NCI-H748 treated with DMSO at 0.1 percent for 48 hours (cell line): ENCODE measurements at regions not wholly inside any gene's neighbourhood (a gene's known extent, or its start where the extent isn't known, plus 50 kb on each side); places are given as distances from the start of the nearest gene placed in this dataset.

Experiments used
- DNase-seq: peaks from one replicate; lab custom pipeline; 2025; lab: John Stamatoyannopoulos, UW

DNA sequence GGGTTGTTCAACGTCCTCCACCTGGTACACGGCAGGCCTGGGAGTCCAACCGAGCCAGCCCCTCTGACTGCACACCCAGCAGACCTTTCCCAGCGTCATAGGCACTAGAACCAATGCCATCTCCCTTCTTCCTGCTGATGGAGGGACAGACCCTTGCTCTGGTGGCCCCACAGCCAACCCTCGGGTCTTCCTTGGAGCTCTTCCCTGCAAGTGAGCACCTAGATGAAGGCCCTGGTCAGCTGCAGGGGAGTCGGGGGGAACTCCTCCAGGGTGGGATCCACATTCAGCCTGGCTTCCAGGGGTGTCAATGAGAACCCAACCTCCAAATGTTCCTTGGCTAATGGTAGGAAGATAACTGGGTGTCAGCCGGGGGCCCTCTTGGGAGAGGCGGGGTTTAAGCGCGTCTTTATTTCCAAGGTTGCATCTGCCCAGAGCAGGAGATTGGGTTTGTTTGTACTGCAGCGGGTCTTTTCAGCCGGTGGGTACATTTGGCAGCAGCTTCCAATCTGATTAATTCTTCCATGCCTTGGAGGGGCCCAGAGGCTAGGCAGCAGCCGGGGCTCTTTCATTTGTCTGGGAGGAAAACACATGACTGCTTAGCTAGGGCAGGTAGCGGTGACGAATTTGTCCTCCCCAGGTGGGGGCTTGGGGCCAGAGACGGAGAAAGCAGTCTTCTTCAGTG lies 56.0 kb upstream of the SHISAL1 start:
- no peak for DNase-seq

DNA sequence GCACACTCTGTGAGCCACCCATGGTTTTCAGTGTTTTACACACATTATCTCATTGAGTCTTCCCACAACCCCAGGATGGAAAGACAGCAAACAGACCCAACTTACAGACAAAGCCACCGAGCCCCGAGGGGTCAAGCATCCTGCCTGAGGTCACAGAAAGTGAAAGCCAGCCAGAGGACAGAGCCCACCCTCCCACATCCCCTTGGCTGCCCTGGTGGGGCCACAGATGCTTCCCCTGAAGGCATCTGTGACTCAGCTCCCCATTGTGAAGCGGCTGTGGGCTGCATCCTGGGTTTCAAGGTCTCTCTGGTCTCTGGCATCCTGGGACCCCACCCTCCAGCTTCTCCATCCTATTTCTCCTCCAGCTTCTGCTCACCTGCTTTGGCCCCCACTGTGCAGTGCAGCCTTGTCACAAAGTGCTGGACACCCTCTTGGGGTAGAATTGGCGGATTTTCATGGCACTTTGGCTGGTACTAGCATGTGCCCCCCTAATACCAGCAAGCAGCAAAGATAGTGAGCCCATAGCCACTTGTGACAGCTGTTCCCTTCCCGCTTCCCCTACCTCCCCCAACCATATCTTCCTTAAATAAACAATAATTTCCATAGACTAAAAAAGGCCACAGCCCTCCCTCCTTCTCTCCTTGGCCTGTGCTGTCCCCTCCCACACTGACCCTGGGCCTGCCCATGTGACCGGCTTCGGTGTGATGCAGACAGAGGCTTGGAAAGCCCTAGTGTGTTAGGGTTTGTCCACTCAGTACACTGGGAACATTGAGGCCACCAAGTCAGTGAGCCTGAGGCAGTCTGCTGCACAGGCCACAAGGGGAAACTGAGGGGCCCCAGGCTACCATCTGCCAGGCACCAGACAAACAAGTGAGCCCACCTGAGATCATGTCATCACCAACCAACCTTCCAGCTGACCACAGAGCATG lies 53.9 kb upstream of the SHISAL1 start:
- DNase-seq = no peak

DNA sequence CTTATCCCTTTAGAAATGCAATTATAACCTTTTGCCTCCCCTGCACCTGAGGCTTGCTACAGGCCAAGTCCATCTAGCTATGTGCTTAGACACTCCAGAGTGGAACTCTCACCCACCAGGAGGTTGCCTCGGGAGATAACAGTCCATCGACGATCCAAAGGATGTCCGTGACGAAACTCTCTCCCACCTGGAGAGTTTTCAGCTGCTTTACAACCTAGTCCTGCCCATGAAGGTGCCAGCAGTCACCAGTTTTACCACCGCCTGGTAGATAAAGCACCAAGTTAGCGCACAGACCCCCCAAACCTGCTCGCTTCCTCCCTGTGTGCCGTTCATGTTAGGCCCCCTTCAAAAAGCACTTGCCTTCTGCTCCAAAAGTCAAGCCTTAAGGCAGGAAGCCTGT lies 53.1 kb upstream of the SHISAL1 start:
- no peak for DNase-seq

DNA sequence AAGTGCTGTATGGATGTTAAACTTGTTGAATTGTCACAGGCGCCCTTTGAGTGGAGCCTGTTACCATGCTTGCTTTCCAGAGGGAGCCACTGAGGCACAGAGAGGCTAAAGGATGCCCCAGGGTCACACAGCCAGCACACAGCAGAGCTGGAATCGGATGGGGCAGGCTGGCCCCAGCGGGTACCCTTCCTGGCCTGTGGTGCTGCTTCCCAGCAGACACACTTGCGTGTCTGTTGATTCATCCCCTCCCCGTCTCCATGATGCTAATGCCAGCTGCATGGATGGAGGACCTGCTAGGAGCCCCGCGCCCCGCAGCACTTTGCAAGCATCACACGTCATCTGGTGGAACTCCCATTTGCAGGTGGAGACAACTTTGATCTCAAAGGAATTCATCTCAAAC lies 52.4 kb upstream of the SHISAL1 start:
- DNase-seq = no peak

DNA sequence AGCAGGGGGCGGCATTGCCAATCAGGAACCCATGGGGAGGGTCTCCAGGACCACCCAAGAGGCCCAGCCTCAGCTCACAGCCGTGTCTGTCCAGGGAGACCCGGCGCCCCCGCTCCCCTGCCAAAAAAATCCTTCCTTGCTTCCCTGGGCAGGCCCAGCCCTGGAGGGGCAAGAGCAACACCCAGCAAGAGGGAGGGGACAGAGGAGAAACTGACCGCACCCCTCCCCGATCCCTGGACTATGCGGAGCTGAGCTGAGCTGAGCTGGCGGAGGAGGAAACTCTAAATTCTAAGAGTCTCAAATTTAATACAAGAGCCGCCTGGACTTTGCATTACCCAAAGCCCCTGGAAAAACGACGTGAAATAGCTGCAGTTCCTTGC lies 52.0 kb upstream of the SHISAL1 start:
- no peak for DNase-seq

DNA sequence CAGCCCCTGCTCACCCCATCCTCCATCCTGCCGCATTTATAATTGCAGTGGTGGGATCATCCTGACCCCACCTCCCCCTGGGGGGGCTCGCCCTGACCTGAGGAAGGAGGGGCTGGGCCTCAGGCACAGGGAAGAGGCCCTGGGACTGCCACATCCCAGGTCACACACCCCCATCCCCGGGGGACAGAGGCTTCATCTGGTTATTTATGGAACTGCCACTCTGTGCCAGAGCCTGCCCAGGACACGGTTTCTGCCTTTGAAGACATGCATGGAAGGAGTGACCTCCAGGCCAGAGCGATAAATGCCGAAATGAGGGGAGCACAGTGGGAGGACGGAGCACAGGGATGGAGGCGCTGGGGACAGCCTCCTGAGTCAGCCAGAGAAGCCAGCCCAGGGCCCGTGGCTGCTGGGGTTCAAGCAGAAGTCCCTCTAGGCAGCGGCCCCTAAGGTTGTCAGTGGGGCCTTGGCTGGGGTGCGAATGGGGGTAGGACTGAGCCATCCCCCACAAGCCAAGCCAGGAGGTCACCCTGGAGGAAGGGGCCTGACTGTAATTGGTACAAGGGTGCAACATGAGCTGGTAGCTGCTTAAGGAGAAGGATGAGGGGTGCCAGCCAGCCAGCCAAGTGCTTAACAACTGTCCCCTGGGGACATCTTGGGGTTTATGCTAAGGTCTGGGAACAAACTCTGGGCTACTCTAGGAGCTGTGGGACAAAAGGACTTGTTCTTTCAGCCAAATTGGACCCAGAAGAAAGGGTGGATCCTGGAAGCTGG lies 51.4 kb upstream of the SHISAL1 start:
- no peak for DNase-seq

DNA sequence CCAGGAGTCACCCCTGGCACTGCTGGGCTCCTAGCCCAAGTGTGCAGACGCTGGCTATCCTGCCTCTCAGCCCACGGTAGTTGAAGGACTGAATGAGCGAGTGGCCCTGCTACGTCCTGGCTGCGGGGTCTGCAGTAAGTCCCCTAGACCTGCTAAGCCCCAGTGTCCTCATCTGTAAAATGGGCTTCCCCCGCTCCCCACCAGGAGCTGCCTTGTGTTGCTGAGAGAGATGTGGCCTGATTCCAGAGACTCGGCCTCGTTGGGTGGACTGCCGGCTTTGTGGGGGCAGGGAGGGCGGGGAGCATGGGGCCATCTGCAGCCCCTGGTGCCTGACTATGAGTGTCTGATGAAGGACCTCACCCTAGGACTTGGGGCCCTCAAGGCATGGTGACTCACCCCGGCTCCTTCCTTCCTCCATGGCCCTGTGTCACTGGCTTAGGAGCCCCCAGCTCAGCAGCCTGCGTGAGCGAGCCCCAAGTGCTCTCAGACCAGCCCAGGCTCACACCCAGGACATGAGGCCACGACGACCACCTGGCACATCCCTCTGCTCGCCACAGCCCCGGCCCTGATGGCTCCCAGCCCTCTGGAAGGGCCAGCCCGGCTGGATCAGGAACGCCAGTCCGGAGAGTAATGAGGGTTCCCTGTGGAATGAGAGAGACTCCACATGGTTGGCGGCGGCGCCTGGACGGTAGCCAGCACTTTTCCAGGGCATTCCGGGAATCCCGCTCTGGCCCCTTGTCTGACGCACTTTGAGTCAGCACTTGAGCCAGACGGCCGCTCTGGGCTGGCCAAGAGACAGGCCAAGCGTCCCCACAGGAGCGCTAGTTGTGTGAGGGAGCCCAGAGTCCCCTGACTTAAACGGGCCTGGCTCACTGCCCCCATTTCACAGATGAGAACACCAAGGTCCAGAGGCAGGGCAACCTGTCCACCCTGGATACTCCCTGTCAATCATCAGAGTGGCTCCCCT lies 50.5 kb upstream of the SHISAL1 start:
- DNase-seq = no peak

DNA sequence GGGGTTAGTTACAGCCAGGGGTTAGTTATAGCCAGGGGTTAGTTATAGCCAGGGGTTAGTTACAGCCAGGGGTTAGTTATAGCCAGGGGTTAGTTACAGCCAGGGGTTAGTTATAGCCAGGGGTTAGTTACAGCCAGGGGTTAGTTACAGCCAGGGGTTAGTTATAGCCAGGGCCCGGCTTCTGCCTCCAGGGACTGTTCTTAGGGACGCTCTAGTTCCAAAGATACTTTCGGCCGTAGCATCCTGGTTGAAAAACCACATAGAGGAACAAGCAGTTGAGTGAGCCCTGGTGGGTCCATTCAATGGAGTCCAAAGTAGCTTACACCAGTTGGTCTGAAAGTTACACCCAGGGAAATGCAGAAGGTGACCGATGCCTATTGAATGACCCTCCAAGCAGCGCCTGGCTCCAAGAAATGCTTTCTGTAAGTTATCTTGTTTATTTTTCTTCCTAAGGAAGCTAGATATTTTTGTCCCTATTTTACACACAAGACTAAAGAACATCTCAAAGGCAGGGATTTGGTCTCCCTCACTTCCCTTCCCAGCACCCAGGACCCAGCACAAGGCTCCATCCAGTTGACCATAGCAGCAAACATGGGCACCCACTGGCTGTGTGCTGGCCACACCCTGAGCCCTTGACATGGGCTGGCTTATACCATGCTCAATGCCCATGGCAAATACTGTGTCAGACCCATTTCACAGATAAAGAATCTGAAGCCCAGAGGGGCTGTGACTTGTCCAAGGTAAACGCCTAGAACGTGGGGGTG lies 49.7 kb upstream of the SHISAL1 start:
- no peak for DNase-seq
